HG03460 (cell line): ENCODE measurements at regions not wholly inside any gene's neighbourhood (a gene's known extent, or its start where the extent isn't known, plus 50 kb on each side); places are given as distances from the start of the nearest gene placed in this dataset.
"Not testable (repeated sequence)": the region's sequence is repeated elsewhere in the genome, so short reads cannot be mapped to it uniquely, and the experiment has no call there.

ENCODE experiments used
- ATAC-seq: cut with Tn5 transposase; IDR thresholded peaks from one replicate; pipeline ENCODE4 v1.9.1; 2021; ENCODE audit not compliant: unreplicated experiment

DNA sequence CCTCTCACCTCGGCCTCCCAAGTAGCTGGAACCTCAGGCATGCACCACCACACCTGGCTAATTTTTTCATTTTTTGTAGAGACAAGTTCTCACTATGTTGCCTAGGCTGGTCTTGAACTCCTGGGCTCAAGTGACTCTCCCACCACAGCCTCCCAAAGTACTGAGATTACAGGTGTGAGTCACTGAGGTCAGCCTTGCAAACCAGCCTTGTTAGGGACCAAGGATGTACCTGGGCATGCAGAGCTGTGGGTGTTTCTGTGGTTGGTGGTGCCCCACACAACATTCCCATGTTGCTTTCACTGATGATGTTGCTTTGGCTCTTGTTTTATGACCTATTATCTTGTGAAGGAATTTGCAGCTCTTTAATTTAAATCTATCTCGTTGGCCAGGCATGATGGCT is 54.8 kb downstream of the OTUD1 start:
- no peak for ATAC-seq

DNA sequence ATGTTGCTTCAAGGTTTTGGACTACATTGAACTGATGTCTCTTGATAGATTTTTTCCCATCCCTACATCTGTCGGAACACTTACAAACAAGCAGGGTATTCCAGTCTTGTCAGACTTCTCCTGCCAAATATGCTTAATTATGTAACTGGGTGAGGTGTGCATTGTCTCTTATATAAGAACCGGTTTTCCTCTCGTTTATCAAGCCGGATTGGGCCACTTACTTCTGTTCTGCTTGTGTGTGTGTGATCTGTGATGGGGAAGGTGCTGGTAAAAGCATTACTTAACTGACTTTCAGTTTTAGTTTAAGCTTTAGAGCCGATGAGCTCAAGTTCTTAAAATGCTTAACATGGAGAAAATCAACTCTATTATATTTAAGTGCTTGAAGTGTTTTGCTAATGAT is 57.9 kb downstream of the OTUD1 start:
- ATAC-seq, result no peak

DNA sequence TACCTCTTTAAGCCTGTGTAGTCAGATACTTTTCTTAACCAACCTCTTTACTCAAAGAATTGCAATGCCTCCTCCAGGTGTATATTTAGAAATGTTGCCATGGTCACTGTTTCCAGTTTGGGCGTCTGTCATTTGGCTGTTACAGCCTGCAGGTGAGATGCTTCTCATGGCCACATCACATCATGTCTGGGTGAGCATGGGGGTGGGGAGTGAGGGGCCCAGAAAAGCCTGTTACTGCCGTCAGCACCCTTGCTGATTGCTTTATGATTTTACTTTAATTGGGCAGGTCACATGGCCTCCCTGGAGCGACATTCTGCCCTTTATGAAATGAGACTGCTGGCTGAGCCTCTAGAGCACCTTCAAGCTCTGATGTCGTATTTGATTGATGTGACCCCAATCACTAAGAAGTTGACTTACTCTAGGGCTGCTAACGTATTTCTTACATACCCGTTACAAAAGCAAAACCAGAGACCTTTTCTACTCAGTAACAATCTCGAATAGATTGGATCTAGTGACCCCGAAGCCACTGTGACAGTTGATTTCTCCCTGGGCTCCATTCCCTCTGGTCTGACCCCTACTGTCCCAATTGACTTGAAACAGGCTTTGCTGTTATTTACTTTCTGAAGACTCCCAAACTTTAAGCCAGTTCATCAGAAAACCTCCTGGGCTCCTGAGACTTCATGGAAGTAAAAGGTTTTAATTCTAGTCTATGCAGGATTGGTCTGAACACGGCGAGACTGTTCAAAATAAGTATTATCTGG is 60.7 kb downstream of the OTUD1 start:
- no peak for ATAC-seq

GRCh38 chr10:23505797-23506465 is 67.1 kb downstream of the OTUD1 start:
- no peak for ATAC-seq

DNA sequence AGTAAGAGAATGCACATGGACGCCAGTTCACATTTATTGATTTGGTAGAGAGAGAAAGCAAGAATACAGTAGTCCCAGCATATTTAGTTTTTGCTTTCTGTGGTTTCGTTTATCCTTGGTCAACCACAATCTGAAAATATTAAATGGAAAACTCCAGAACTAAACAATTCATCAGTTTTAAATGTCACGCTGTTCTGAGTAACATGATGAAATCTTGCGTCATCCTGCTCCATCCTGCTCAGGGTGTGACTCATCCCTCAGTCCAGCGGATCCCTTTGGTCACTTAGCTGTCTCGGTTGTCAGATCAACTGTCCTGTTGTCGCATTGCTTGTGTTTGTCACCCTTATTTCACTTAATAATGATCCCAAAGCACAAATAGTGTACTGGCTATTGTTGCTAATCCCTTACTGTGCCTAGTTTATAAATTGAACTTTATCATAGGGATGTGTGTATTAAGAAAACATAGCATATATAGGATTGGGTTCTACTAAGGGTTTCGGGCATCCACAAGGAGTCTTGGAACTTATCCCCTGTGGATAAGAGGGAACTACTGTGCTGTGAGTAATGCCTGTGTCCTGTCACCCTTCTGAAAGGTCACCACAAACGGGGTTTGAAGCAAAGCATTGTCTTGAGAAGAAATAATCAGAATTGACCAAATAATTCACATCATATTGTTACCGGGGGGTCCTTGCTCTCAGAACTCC is 73.6 kb downstream of the OTUD1 start:
- ATAC-seq, result no peak

GRCh38 chr10:23513621-23514020 is 74.7 kb downstream of the OTUD1 start:
- not testable (repeated sequence) for ATAC-seq

- no peak for ATAC-seq
Observed at GRCh38 chr10:23514321-23514720, 75.4 kb downstream of the OTUD1 start.

- ATAC-seq, result no peak
Observed at GRCh38 chr10:23516530-23516929, 77.7 kb downstream of the OTUD1 start.

- ATAC-seq, result no peak
Observed at GRCh38 chr10:23517155-23517554, 78.3 kb downstream of the OTUD1 start.

GRCh38 chr10:23521735-23522134 is 82.9 kb downstream of the OTUD1 start:
- no peak for ATAC-seq

- ATAC-seq, result no peak
Observed at GRCh38 chr10:23522345-23522744, 83.5 kb downstream of the OTUD1 start.

- no peak for ATAC-seq
Observed at GRCh38 chr10:23523251-23523650, 84.4 kb downstream of the OTUD1 start.

GRCh38 chr10:23525406-23525805 is 86.5 kb downstream of the OTUD1 start:
- no peak for ATAC-seq

- ATAC-seq, result no peak
Observed at GRCh38 chr10:23528419-23528818, 89.5 kb downstream of the OTUD1 start.

- no peak for ATAC-seq
Observed at GRCh38 chr10:23529625-23530024, 90.8 kb downstream of the OTUD1 start.

GRCh38 chr10:23530079-23530478 is 91.2 kb downstream of the OTUD1 start:
- no peak for ATAC-seq

DNA sequence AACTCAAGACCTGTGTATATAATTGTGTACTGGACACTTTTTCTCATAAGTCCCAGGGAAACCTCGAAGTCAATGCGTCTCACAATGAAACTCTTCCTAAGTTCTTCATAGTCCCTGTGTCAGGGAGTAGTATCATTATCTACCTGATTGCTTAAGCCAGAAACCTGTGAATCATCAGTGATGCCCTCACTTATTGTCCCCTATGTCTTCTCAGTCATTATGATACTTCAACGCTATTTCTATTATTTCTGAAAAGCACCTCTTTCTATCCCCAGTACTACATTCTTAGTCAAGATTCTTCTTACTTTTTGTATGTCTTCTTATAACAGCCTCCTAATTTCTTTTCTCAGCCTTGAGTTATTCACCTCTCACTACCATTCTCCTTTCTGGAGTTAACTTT is 94.3 kb downstream of the OTUD1 start:
- ATAC-seq, result no peak

- no peak for ATAC-seq
Observed at GRCh38 chr10:23534326-23534725, 95.5 kb downstream of the OTUD1 start.

- no peak for ATAC-seq
Observed at GRCh38 chr10:23534761-23535160, 95.9 kb downstream of the OTUD1 start.

DNA sequence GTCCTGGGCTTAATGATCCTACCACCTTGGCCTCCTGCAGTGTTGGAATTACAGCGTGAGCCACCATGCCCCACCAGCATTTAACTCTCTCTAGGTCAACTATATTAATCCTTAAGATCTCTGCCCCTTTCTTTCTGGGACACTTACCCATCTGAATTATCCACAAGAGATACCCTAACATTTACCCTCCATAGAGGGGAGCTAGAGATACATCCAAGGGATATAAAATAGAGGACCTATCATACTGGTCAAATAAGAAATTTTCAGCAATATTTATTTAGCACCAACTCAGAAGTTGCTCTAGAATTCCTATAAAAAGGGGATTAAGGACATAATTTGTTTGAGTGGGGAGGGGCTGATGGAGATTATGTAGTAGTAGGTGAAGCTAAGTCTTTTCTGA is 96.5 kb downstream of the OTUD1 start:
- ATAC-seq, result no peak

DNA sequence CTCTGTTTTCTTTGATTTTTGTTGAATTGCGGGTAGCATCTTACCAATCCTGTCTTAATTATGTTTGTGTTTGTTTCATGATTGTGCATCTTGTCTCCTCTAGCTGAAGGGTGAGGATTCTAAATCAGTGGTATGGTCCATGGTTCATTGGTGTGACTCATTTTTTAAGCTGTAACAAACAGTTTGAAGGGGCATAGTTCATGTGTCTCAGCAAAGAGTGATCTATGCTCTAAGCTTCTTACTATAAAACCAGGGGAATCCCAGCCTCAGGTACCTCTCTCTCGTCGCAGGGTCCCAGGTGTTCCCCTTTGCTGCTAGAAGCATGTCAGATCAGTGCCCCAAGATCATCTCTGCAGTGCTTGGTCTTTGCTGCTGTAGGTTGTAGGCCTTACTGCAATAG is 100.1 kb downstream of the OTUD1 start:
- no peak for ATAC-seq

DNA sequence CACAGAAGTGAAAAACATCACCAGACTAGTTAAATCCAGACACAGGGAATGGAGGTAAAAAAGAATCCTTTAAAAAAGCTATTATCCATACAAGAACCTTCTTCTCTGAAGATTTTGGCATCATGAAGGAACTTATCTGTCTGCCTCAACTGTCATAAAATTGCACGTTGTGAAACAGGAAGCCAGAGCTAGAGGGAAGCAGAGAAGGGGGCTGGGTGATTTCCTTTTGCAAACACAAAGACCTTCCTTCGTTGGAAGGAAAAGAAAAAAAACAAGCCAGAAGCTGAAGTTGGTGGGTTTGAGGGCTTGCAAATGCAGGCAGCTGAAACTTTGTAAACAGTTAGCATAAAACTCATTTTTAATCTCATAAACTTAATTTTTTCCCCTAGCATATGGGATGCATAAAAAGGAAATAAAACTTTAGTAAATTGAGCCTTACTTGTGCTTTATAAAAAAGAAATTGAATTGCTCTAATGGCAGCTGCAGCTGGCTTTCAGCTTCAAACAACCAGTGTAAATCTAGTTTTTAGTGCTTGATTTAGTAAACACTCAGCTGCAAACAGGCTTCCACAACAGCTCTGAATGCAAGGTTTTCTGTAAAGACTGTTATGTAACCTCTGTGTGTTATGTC is 101.6 kb downstream of the OTUD1 start:
- no peak for ATAC-seq
